ENCODE measurements at regions not wholly inside any gene's neighbourhood (a gene's known extent, or its start where the extent isn't known, plus 50 kb on each side); places are given as distances from the start of the nearest gene placed in this dataset.

DNA sequence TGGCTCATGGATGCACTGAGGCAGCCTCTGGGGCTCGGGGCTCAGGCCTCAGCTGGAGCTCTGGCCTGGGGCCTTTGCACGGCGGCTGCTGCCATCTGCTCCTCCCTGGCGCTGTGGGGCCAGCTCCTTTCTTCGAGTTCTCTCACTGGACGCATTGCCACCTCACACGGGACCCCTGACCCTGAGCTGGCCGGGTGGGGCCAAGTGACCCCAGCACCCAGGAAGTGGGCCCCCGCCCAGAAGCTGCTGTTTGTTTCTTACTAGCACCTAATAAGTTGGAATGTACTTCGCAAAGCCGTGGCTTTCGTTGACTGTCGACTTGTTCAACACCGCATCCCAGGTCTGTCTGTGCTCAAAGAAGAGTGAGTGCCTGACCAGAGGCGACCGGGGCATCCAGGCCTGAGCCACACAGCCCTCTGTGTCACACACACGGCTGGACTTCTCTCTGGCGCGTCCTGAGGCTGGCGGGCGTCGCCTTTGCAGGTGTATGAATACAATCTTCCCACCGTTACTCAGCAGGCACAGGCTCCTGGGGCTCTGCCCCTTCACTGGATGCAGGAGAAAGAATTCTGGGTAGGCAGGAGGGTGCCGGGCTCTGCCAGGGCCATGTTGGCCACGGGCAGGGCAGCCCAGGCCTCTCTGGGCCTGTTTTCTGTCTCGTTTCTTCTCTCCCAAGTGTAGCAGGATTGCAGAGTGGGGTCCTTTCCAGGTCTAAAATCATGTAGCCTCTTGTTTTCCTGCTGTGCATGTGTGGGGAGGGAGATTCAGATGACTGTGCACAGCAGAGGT, 112.9 kb downstream of the DLL1 start:
- no peak for DNase-seq (ENCODE audit: low read depth)

DNA sequence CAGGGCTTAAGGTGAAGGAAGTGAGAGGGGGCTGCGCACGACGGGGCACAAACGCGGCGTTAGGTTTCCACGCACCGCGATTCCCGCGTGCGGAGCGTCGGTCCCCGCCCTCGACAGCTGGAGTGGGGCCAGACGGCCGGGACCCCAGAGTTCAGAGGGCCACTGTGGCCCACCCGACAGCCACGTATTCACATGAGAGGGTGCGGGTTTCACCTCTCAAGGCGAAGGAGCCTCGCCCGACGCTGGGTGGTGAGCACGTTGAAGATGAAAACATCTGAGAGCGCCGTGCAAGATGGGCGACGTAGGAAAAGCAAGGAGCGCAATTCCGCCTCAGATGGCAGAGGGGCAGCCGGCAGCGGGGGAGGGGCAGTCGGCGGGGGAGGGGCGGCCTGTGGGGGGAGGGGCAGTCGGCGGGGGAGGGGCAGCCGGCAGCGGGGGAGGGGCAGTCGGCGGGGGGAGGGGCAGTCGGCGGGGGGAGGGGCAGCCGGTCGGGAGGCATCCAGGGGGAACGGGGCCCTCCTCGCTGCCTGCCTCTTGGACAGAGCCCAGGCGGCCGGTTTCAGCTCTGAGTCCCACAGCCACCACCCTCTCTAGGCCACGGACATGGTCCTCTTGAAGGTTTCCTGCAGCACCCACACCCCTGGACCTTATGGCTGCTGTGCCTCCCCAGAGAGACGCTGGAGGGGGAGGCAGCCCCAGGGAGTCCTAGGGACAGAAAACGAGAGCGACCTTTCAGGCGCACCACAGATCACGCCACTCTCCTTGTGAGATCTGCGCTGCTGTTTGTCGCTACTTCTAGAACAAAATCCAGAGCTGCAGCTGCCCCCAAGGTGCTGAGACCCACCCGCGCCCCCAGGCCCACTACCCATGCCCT, 113.7 kb downstream of the DLL1 start:
- DNase-seq (ENCODE audit: low read depth) = no peak

DNA sequence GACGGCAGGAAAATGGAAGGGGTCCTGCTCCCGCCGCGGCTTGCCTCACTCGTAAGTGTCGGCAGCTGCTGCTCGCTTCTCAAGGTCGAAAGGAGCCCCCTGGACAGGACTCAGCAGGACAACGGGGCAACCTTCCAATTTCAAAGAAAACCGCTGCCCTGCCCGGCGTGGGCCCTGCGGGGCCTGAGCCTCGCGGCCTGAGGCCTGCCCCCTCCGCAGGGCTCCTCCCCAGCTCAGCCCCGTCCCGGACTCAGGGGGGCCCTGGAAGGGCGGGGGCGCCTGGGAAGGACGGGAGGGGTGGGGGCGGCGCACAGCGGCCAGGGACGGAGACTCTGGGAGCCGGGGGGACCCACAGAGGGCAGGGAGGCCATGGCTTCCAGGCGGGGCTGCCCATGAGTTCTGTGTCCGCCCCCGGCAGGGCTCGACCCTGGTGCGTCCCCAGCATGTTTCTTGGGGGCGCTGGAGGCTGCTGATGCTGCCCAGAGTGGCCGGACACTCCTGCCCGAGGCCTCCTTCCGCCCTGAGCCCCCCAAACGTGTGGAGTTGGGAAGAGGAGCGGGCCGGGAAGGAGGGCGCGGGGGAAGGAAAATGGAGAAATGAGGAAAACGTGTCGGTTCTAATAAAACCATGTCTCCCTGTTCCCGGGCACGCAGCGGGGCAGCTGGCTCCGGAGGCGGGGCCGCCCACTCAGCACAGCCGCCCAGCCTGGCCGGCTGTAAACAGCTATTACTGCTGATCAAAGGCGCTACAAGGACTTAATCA, 114.6 kb downstream of the DLL1 start:
- no peak for DNase-seq (ENCODE audit: low read depth)

DNA sequence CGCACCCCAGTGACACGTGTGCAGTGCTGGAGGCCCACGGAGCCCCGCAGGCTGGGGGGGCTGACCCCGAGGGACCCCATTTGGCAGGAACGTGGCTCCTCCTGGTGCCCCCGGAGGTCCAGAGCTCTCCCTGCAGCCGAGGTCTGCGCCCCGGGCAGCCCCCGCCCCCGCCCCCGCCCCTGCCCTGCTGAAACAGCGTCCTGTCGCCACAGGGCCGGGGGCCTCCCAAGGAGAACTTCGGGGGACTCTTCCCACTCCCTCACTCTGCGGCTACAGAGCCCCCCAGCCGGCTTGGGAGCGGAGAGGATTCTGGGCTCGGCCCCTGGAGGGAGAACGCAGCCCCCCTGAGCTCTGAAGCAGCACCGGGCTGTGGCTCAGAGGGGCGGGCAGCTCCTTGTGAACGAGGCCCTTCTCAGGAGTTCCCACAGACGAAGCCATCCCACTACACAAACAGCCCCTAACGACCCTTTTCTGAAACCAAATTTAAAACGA, 115.2 kb downstream of the DLL1 start:
- DNase-seq (ENCODE audit: low read depth) = no peak

- DNase-seq (ENCODE audit: low read depth) = no peak
These were observed 115.9 kb downstream of the DLL1 start for GRCh38 chr6:170174771-170175643.

- DNase-seq (ENCODE audit: low read depth) = no peak
These were observed 116.6 kb downstream of the DLL1 start for GRCh38 chr6:170174124-170174770.

DNA sequence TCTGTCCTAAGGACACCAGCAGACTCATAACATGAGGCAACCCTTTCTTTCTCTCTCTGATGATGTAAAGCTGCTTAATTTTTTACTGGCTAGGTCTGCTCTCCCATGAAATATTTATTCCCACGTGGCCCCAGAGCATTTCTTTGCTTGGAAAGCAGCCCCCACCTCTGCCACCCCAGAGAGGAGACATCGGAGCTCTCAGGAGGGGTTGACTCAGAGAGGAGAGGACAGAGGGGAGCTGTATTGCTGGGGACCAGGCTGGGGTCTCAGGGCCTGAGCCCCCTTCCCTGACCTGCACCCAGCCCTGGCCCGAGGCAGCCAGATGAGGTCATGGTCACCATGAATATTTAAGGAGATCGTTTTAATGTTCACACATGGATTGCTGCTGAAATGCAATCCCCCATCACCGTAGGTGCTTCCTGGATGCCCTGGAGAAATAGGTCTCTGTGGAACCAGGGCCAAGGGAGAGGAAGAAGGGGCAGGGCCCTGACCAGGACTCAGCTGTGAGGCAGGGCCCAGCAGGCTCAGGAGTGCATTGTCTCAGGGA, 117.5 kb downstream of the DLL1 start:
- no peak for DNase-seq (ENCODE audit: low read depth)

GRCh38 chr6:170172825-170173256, 118.0 kb downstream of the DLL1 start:
- DNase-seq (ENCODE audit: low read depth) = no peak

DNA sequence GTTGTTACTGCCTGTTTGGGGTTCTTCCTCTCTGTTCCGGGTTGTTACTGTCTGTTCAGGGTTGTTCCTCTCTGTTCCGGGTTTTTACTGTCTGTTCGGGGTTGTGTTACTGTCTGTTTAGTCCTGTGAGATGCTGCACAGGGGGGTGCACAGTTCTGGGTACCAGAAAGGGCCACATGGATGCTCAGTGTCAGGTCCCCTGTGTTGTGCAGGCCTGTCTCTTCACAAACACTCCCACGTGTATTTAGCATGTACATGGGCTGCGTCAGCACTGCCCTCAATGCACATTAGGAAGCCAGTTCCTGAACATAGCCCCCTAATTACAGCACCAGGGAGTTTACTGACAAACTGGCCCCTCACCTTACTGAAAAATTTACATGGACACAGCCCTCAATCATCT, 118.5 kb downstream of the DLL1 start:
- no peak for DNase-seq (ENCODE audit: low read depth)

DNA sequence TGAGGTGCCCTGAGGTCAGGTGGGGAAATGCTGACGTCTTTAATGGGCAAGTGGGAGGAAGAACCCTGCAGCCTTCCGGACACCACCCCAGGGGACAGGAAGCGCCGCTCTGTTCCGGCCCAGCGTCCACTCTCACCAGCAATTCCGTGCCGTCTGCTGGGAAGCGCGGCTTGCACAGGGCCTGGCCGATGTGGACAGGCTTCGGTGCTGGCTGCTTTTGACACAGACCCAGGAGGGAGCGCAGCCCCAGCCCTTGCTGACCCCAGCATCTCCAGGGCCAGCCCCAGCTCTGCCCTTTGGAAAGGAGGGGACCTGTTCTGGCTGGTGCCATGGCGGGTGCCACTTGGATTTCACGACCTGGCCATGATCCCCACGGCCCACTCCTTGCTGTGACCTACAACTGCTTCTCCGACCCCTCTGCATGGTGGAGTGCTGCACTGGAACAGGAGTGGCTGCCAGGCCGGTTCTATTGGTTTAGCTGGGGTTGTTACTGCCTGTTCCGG, 123.2 kb downstream of the DLL1 start:
- DNase-seq (ENCODE audit: low read depth) = no peak

DNA sequence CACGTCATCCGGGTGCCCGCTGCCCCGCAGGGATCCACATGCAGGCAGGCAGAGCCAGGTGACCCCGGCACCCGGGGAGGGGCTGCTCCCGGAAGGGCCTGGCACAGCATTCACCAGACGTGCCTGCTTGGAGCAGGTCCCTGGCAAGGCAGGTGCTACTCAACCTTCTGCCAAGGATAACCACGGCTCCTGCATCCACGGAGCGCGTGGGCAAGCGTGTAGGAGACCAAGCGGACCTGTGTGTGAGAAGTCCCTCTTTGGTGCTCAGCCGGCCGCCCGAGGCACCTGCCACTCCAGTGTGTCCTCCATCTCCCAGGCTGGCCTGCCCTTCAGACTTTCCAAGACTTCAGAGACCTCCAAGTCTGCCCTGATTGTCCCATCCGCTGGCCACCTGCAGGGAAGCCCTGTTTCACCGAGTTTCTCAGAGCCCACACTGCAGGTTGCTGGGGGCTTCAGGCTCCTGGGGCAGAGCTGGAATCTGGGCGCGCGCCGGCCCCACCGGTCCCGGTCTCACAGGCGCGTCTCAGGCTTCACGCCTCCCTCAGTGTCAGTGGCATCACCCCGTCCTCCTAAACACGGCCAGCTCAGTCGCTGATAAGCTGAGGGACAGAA, 124.3 kb downstream of the DLL1 start:
- DNase-seq (ENCODE audit: low read depth) = no peak

GRCh38 chr6:170165471-170166117, 125.3 kb downstream of the DLL1 start:
- no peak for DNase-seq (ENCODE audit: low read depth)

- DNase-seq (ENCODE audit: low read depth) = no peak
These were observed 125.8 kb downstream of the DLL1 start for GRCh38 chr6:170165085-170165470.

DNA sequence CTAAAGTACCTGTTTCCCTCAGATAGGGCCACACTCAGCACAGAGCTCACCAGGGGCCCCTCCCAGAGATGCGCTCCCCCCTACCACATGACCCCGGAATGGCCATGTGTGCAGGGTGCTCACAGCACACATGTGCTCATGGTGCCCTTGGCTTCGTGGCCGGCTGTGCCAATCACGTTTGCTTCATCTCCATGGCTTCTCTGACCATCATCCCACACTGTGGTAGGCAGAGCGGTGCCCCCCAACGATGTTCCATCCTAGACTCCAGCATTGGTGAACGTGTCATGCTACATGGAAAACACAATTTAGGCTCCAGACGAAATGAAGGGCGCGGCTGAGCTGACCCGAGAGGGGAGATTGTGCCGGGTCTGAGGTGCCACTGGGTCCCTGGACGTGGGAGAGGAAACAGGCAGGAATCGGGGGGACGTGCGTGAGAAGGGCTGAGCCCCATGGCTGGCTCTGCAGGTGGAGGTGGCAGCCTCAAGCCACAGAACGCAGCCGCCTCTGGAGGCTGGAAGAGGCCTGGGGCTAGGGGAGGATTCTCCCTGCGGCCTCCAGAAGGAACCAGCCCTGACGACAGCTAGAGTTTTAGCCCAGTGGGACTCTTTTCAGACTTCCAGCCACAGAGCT, 126.5 kb downstream of the DLL1 start:
- DNase-seq (ENCODE audit: low read depth) = no peak

- DNase-seq (ENCODE audit: low read depth) = no peak
These were observed 127.3 kb downstream of the DLL1 start for GRCh38 chr6:170163405-170164170.

- DNase-seq (ENCODE audit: low read depth) = no peak
These were observed 128.0 kb downstream of the DLL1 start for GRCh38 chr6:170162775-170163404.

GRCh38 chr6:170162011-170162774, 128.7 kb downstream of the DLL1 start:
- DNase-seq (ENCODE audit: low read depth) = no peak

Data from T follicular helper cell (primary cell).